OCI-LY1 (cell line): ENCODE measurements at regions not wholly inside any gene's neighbourhood (a gene's known extent, or its start where the extent isn't known, plus 50 kb on each side); places are given as distances from the start of the nearest gene placed in this dataset.

Source experiments
- CTCF ChIP-seq: fragments of 200-600 bp; sonication (generic), shearing (Covaris generic); IDR thresholded peaks from 2 replicates; pipeline ENCODE4 v1.5.1; 2017; ENCODE audit warnings: mild to moderate bottlenecking, antibody characterized with exemption, low read length, moderate library complexity, mixed read lengths
- EZH2 ChIP-seq: fragments of 200-600 bp; sonication (generic), shearing (Covaris generic); IDR thresholded peaks from 2 replicates; pipeline ENCODE4 v1.8.0; 2017; ENCODE audit warnings: borderline replicate concordance, mixed run types, mild to moderate bottlenecking, antibody characterized with exemption, low read length, moderate library complexity, mixed read lengths

DNA sequence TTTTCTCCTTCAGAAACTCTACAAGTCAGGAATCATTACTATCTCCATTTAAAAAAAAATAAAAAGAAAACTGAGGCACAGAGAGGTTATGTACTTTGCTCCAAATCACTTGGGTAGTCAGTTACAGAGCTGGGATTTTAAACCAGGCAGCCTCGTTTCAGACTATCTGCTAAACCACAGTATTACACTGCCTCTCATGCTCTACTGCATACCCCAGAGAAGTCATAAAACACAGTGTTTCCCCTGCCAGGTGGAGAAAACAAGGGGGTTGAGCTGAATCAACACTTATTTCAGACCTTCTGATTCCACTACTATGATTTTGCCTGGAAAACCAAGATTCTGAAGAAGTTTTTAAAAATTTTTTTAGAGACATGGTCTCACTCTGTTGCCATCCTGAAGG lies 132.9 kb upstream of the POU2AF2 start:
- TF ChIP-seq CTCF (no peak), EZH2 (no peak)
